WTC11 (cell line): ENCODE measurements at regions not wholly inside any gene's neighbourhood (a gene's known extent, or its start where the extent isn't known, plus 50 kb on each side); places are given as distances from the start of the nearest gene placed in this dataset.

Source experiments
- ATF1 ChIP-seq: sonication (generic); formaldehyde crosslinking; IDR thresholded peaks from 2 replicates; pipeline ENCODE4 v1.8.1; 2023; ENCODE audit warnings: mild to moderate bottlenecking, moderate library complexity, missing genetic modification reagents
- E2F4 ChIP-seq: sonication (generic); formaldehyde crosslinking; IDR thresholded peaks from 2 replicates; pipeline ENCODE4 v1.8.1; 2022; ENCODE audit warnings: low read depth, mild to moderate bottlenecking, moderate library complexity, missing genetic modification reagents, borderline replicate concordance
- ELF4 ChIP-seq: sonication (generic); formaldehyde crosslinking; IDR thresholded peaks from 2 replicates; pipeline ENCODE4 v1.8.1; 2022; ENCODE audit warnings: low read depth, mild to moderate bottlenecking, moderate library complexity, missing genetic modification reagents
- FOXP1 ChIP-seq: sonication (generic); formaldehyde crosslinking; IDR thresholded peaks from 2 replicates; pipeline ENCODE4 v1.8.0; 2022; ENCODE audit warnings: missing genetic modification reagents, mild to moderate bottlenecking, moderate library complexity, borderline replicate concordance
- NR2C2 ChIP-seq: sonication (generic); formaldehyde crosslinking; IDR thresholded peaks from 2 replicates; pipeline ENCODE4 v1.8.0; 2022; ENCODE audit warnings: mild to moderate bottlenecking, missing genetic modification reagents
- NR3C1 ChIP-seq: sonication (generic); formaldehyde crosslinking; conservative IDR thresholded peaks from 2 replicates; pipeline ENCODE4 v1.8.1; 2023; ENCODE audit warnings: low read depth, mild to moderate bottlenecking, missing genetic modification reagents
- TEAD4 ChIP-seq: sonication (generic); formaldehyde crosslinking; IDR thresholded peaks from 2 replicates; pipeline ENCODE4 v1.8.0; 2022; ENCODE audit warnings: mild to moderate bottlenecking, missing genetic modification reagents
- TP53 ChIP-seq: sonication (generic); formaldehyde crosslinking; IDR thresholded peaks from 2 replicates; pipeline ENCODE4 v1.8.1; 2023; ENCODE audit warnings: mild to moderate bottlenecking, missing genetic modification reagents

- no peak for TF ChIP-seq TEAD4 (CRISPR knock-in tag)
- TF ChIP-seq E2F4 (CRISPR knock-in tag): no peak
- no peak for TF ChIP-seq ELF4 (CRISPR knock-in tag)
- TF ChIP-seq ATF1 (CRISPR knock-in tag): no peak
- no peak for TF ChIP-seq NR2C2 (CRISPR knock-in tag)
- no peak for TF ChIP-seq FOXP1 (CRISPR knock-in tag)
- TF ChIP-seq TP53: no peak
- TF ChIP-seq NR3C1 (CRISPR knock-in tag): no peak
These were observed 134.9 kb upstream of the ANK3 start for GRCh38 chr10:60524541-60524940.
